ENCODE measurements at regions not wholly inside any gene's neighbourhood (a gene's known extent, or its start where the extent isn't known, plus 50 kb on each side); places are given as distances from the start of the nearest gene placed in this dataset.

GRCh38 chr1:233479110-233479890 is 134.6 kb upstream of the KCNK1 start:
- H3K36me3 ChIP-seq (ENCODE audit: insufficient read depth, low read length) = no peaks in the 10 kb centered on the region
- no peaks in the 10 kb centered on the region for H3F3A ChIP-seq (ENCODE audit: insufficient read depth, low read length)
- no peaks in the 10 kb centered on the region for H4K20me1 ChIP-seq (ENCODE audit: insufficient read depth, low read length)
- no peak overlapping the region for H3K4me3 ChIP-seq (ENCODE audit: low read depth, low read length, poor library complexity, severe bottlenecking)
- H3K27me3 ChIP-seq (ENCODE audit: insufficient read depth, low read length) = no peaks in the 10 kb centered on the region
- no peak overlapping the region for H3K4me2 ChIP-seq (ENCODE audit: low read length)
- H3K27ac ChIP-seq (ENCODE audit: low read depth, low read length, poor library complexity, severe bottlenecking) = no peak overlapping the region
- TF ChIP-seq CTCF (IDR thresholded peaks at IDR 0.05; ENCODE audit: low read length) = no peak
- TF ChIP-seq EZH2 (IDR thresholded peaks at IDR 0.05; ENCODE audit: borderline replicate concordance, low read length) = no peak
- H3K79me2 ChIP-seq (ENCODE audit: insufficient read depth, low read length) = no peaks in the 10 kb centered on the region
- no peak overlapping the region for H2AFZ ChIP-seq (ENCODE audit: low read length)
- no peaks in the 10 kb centered on the region for H3K9me3 ChIP-seq (ENCODE audit: low read length)
- H3K9ac ChIP-seq (ENCODE audit: low read length) = no peak overlapping the region
- no peaks in the 10 kb centered on the region for H3K9me2 ChIP-seq (ENCODE audit: low read depth, low read length)
- no peaks in the 10 kb centered on the region for H3K4me1 ChIP-seq (ENCODE audit: insufficient read depth, low read length, severe bottlenecking)

DNA sequence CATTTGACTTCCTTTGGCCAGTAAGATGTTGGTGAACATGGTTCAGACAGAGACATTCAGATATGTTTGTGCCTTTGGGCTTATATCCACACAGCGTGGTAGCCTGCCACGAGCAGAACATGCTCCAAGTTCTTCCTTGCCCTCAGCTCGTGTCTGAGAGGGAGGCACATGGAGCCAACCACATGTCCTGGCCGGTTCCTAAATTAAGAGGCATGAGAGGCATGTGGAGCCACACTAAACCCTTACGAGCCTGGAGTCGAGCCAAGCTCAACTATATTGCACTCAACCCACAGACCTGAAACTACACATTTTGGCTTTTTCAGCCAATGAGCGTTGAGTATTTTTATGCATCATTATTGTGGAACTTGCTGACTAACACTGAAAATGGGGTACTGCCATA is 133.7 kb upstream of the KCNK1 start:
- Histone ChIP-seq H3K27ac (ENCODE audit: low read depth, low read length, poor library complexity, severe bottlenecking) (no peak overlapping the region), H2AFZ (ENCODE audit: low read length) (no peak overlapping the region), H3K79me2 (ENCODE audit: insufficient read depth, low read length) (no peaks in the 10 kb centered on the region), H3K9me3 (ENCODE audit: low read length) (no peaks in the 10 kb centered on the region), H3K4me2 (ENCODE audit: low read length) (no peak overlapping the region), H3K4me3 (ENCODE audit: low read depth, low read length, poor library complexity, severe bottlenecking) (no peak overlapping the region), H3K36me3 (ENCODE audit: insufficient read depth, low read length) (no peaks in the 10 kb centered on the region), H3K27me3 (ENCODE audit: insufficient read depth, low read length) (no peaks in the 10 kb centered on the region), H4K20me1 (ENCODE audit: insufficient read depth, low read length) (no peaks in the 10 kb centered on the region), H3K4me1 (ENCODE audit: insufficient read depth, low read length, severe bottlenecking) (no peaks in the 10 kb centered on the region), H3K9ac (ENCODE audit: low read length) (no peak overlapping the region), H3F3A (ENCODE audit: insufficient read depth, low read length) (no peaks in the 10 kb centered on the region), H3K9me2 (ENCODE audit: low read depth, low read length) (no peaks in the 10 kb centered on the region)
- TF ChIP-seq EZH2 (IDR thresholded peaks at IDR 0.05; ENCODE audit: borderline replicate concordance, low read length) (no peak), CTCF (IDR thresholded peaks at IDR 0.05; ENCODE audit: low read length) (no peak)

DNA sequence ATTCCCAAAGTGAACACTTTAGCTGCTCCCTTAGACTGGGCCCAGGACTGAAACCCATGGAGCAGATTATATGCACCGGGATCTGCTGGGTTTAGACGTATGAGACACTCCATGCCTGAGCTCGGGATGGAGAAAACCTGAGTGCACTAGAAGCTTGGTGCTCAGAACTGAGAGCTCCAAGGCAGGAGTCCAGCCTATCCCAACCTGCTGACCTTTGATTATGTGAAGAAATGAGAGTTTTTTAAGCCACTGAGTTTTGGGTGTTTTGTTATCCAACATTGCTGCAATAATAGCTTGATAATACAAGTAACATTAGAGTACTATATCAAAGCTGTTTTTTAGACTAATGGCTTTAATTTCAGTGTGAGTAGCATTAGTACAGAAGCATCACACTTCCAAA is 131.5 kb upstream of the KCNK1 start:
- no peak for TF ChIP-seq CTCF (IDR thresholded peaks at IDR 0.05; ENCODE audit: low read length)
- TF ChIP-seq EZH2 (IDR thresholded peaks at IDR 0.05; ENCODE audit: borderline replicate concordance, low read length) = no peak
- no peaks in the 10 kb centered on the region for H3K9me2 ChIP-seq (ENCODE audit: low read depth, low read length)
- H3K9me3 ChIP-seq (ENCODE audit: low read length) = no peaks in the 10 kb centered on the region
- H3K9ac ChIP-seq (ENCODE audit: low read length) = no peak overlapping the region
- no peak overlapping the region for H3K27ac ChIP-seq (ENCODE audit: low read depth, low read length, poor library complexity, severe bottlenecking)
- H3K4me2 ChIP-seq (ENCODE audit: low read length) = no peak overlapping the region
- no peaks in the 10 kb centered on the region for H4K20me1 ChIP-seq (ENCODE audit: insufficient read depth, low read length)
- H3K36me3 ChIP-seq (ENCODE audit: insufficient read depth, low read length) = no peaks in the 10 kb centered on the region
- no peaks in the 10 kb centered on the region for H3K27me3 ChIP-seq (ENCODE audit: insufficient read depth, low read length)
- H3F3A ChIP-seq (ENCODE audit: insufficient read depth, low read length) = no peaks in the 10 kb centered on the region
- no peaks in the 10 kb centered on the region for H3K79me2 ChIP-seq (ENCODE audit: insufficient read depth, low read length)
- H2AFZ ChIP-seq (ENCODE audit: low read length) = no peak overlapping the region
- H3K4me1 ChIP-seq (ENCODE audit: insufficient read depth, low read length, severe bottlenecking) = no peaks in the 10 kb centered on the region
- H3K4me3 ChIP-seq (ENCODE audit: low read depth, low read length, poor library complexity, severe bottlenecking) = no peak overlapping the region
